ENCODE measurements at regions not wholly inside any gene's neighbourhood (a gene's known extent, or its start where the extent isn't known, plus 50 kb on each side); places are given as distances from the start of the nearest gene placed in this dataset.
A peak's percentile ranks its signal among the peaks of the same experiment; 100 is the strongest.

DNA sequence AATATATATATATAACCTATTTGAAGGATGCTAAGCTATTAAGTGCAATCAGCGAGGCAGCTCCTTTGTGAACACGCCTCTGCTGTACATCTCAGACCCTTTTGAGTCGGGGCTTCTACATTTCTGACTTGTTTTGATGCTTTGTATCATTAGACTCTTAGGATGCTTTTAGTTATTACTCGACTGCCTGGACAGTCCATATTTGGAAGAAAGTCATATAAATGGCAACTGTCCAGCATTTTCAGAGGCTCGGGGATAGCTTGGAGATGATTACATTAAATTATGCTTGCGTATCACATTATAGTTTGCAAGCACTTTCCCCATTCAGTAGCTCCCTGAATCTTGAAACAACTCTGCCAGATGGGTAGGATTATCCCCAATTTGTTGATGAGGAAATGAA, 257.9 kb downstream of the PTEN start:
- no peaks in the 10 kb centered on the region for H3K9me3 ChIP-seq (ENCODE audit: severe bottlenecking)
- no peaks in the 10 kb centered on the region for H3K36me3 ChIP-seq
- TF ChIP-seq, protein P1, sequence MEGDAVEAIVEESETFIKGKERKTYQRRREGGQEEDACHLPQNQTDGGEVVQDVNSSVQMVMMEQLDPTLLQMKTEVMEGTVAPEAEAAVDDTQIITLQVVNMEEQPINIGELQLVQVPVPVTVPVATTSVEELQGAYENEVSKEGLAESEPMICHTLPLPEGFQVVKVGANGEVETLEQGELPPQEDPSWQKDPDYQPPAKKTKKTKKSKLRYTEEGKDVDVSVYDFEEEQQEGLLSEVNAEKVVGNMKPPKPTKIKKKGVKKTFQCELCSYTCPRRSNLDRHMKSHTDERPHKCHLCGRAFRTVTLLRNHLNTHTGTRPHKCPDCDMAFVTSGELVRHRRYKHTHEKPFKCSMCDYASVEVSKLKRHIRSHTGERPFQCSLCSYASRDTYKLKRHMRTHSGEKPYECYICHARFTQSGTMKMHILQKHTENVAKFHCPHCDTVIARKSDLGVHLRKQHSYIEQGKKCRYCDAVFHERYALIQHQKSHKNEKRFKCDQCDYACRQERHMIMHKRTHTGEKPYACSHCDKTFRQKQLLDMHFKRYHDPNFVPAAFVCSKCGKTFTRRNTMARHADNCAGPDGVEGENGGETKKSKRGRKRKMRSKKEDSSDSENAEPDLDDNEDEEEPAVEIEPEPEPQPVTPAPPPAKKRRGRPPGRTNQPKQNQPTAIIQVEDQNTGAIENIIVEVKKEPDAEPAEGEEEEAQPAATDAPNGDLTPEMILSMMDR (IDR thresholded peaks at IDR 0.05; ENCODE audit: low read depth, low read length), result no peak
- H3K4me3 ChIP-seq (ENCODE audit: low read depth, low read length), result no peak overlapping the region
- no peaks in the 10 kb centered on the region for H3K27me3 ChIP-seq (ENCODE audit: insufficient read depth, low read depth, severe bottlenecking)
- no peak overlapping the region; the same call in 1 of the 2 replicates for H3K27ac ChIP-seq
- DNase-seq, result no peak

DNA sequence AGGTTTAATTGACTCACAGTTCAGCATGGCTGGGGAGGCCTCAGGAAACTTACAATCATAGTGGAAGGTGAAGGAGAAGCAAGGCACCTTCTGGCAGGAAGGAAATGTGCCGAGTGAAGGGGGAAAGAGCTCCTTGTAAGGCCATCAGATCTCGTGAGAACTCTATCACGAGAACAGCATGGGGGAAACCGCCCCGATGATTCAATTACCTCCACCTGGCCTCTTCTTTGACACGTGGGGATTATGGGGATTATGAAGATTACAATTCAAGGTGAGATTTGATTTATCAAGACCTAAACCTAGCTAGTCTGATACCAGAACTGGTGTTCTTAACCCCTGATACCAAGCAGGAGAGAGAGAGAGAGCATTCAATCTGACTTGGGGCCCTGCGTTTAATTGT, 258.7 kb downstream of the PTEN start:
- no peaks in the 10 kb centered on the region for H3K27me3 ChIP-seq (ENCODE audit: insufficient read depth, low read depth, severe bottlenecking)
- DNase-seq, result peak; percentile 70
- TF ChIP-seq, protein P1 (IDR thresholded peaks at IDR 0.05; ENCODE audit: low read depth, low read length), result no peak
- no peaks in the 10 kb centered on the region for H3K36me3 ChIP-seq
- H3K9me3 ChIP-seq (ENCODE audit: severe bottlenecking), result no peaks in the 10 kb centered on the region
- peak overlapping the region; percentile 70 for H3K27ac ChIP-seq
- H3K4me3 ChIP-seq (ENCODE audit: low read depth, low read length), result peak overlapping the region; percentile 26

DNA sequence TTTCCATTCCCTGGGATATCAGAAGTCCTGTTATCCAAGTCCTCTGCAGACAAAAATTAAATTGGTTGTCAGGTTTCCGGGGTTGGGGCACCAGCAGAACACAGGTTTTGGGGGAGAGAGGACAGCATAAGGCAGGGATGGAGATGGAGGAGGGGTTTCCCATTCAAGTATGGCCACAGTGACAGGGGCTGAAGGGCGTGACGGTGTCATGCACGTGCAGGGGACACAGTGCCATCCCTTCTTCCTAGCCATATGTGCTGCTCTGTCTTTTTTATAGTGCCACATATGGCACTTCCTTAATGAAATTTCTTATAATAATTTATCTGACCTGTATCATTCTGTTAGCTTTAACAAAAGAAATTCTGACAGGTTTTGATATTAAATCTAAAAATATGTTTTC, 259.2 kb downstream of the PTEN start:
- DNase-seq, result peak; percentile 57
- Histone ChIP-seq H3K27ac (peak overlapping the region; percentile 70), H3K27me3 (ENCODE audit: insufficient read depth, low read depth, severe bottlenecking) (no peaks in the 10 kb centered on the region), H3K4me3 (ENCODE audit: low read depth, low read length) (peak overlapping the region; percentile 26; the same call in 1 of the 2 replicates), H3K9me3 (ENCODE audit: severe bottlenecking) (no peaks in the 10 kb centered on the region), H3K36me3 (no peaks in the 10 kb centered on the region)
- TF ChIP-seq, protein P1 (IDR thresholded peaks at IDR 0.05; ENCODE audit: low read depth, low read length), result no peak

DNA sequence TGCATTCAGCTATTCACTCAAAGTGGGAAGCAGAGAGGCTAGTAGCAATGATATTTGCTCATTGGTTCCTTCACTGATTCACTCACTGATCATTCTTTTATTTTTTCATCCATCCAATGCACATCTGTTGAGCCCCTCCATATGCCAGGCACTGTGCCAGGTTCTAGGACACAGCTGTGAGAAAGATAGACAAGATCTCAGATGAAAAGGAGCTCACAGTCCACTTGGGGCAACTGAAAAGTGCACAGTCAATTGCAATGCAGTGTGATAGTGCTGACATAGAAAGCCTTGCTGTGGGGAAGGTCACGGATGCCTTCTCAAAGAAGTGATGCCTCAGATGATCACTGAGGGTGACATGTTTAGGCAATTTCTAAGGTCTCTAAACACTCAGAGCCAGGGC, 262.3 kb downstream of the PTEN start:
- Histone ChIP-seq H3K27me3 (ENCODE audit: insufficient read depth, low read depth, severe bottlenecking) (no peaks in the 10 kb centered on the region), H3K9me3 (ENCODE audit: severe bottlenecking) (no peaks in the 10 kb centered on the region), H3K27ac (no peak overlapping the region), H3K36me3 (no peaks in the 10 kb centered on the region), H3K4me3 (ENCODE audit: low read depth, low read length) (no peak overlapping the region)
- TF ChIP-seq, protein P1 (IDR thresholded peaks at IDR 0.05; ENCODE audit: low read depth, low read length), result no peak
- DNase-seq, result no peak

DNA sequence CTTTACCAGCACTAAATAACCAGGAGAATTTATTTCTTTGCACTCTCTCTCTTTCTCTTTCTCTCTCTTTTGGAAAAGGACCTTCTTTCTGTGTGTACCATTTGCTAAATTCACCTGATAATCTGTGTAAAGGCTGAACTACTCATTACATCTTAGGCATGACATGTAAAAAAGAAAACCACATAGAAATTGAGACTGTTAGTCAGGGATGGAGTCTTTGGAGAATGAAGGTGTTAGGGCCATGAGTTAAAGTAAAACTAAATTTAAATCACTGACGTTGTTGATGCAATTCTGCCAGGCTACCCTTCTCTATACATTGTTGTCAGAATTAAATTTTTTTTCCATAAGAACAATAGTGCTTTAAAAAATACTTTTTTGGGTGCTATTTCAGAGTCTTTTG, 263.3 kb downstream of the PTEN start:
- no peaks in the 10 kb centered on the region for H3K9me3 ChIP-seq (ENCODE audit: severe bottlenecking)
- no peaks in the 10 kb centered on the region for H3K27me3 ChIP-seq (ENCODE audit: insufficient read depth, low read depth, severe bottlenecking)
- no peak overlapping the region for H3K27ac ChIP-seq
- TF ChIP-seq, protein P1 (IDR thresholded peaks at IDR 0.05; ENCODE audit: low read depth, low read length), result no peak
- H3K4me3 ChIP-seq (ENCODE audit: low read depth, low read length), result no peak overlapping the region
- DNase-seq, result no peak
- no peaks in the 10 kb centered on the region for H3K36me3 ChIP-seq

DNA sequence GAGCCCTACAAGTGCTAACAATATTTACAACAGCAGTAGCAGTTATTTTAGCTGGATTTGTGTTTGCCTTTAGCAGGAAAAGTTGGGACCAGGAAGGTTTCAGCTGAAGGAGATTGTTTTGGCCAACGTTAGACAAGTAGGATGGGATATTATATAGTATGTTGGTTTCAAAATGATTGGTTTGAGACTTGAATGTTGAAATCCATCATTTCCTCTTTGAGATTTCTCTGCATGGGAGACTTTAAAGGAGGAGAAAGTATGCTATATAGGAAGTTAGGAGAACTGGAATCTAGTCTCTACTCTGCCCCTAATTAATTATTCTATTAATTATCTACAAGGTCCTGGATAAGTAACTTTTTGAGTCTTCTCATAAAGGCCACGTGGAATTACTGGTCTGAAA, 263.8 kb downstream of the PTEN start:
- Histone ChIP-seq H3K4me3 (ENCODE audit: low read depth, low read length) (no peak overlapping the region), H3K9me3 (ENCODE audit: severe bottlenecking) (no peaks in the 10 kb centered on the region), H3K27me3 (ENCODE audit: insufficient read depth, low read depth, severe bottlenecking) (no peaks in the 10 kb centered on the region), H3K27ac (no peak overlapping the region), H3K36me3 (no peaks in the 10 kb centered on the region)
- TF ChIP-seq, protein P1 (IDR thresholded peaks at IDR 0.05; ENCODE audit: low read depth, low read length), result no peak
- DNase-seq, result no peak

Data from WERI-Rb-1 (cell line).